ENCODE measurements at regions not wholly inside any gene's neighbourhood (a gene's known extent, or its start where the extent isn't known, plus 50 kb on each side); places are given as distances from the start of the nearest gene placed in this dataset.

- Histone ChIP-seq H3K4me1 (ENCODE audit: low read length) (no peaks in the 10 kb centered on the region), H3K9me2 (replicated peaks; ENCODE audit: insufficient read depth, low read length) (no peaks in the 10 kb centered on the region), H3K4me2 (ENCODE audit: low read depth, low read length) (no peak overlapping the region), H4K20me1 (ENCODE audit: insufficient read depth, low read length) (no peaks in the 10 kb centered on the region), H3K9ac (ENCODE audit: low read length) (no peak overlapping the region), H3K79me2 (ENCODE audit: low read length) (no peaks in the 10 kb centered on the region), H3K27ac (ENCODE audit: low read length) (no peak overlapping the region), H3K36me3 (replicated peaks; ENCODE audit: insufficient read depth, low read length) (no peaks in the 10 kb centered on the region), H3F3A (ENCODE audit: insufficient read depth, low read length) (no peaks in the 10 kb centered on the region), H2AFZ (ENCODE audit: low read length) (no peak overlapping the region), H3K27me3 (replicated peaks; ENCODE audit: insufficient read depth, low read length) (no peaks in the 10 kb centered on the region), H3K9me3 (replicated peaks; ENCODE audit: insufficient read depth, low read length) (no peaks in the 10 kb centered on the region), H3K4me3 (ENCODE audit: low read length) (no peak overlapping the region)
- TF ChIP-seq EZH2phosphoT487 (IDR thresholded peaks at IDR 0.05; ENCODE audit: low read length) (no peak), EZH2 (optimal IDR thresholded peaks at IDR 0.05; ENCODE audit: low read depth, low read length) (no peak), CTCF (IDR thresholded peaks at IDR 0.05; ENCODE audit: low read length) (no peak)
- DNase-seq = no peak
Observed at GRCh38 chr5:5591567-5591966, 169.1 kb downstream of the ICE1 start.

GRCh38 chr5:5589857-5590256, 167.4 kb downstream of the ICE1 start:
- Histone ChIP-seq H4K20me1 (ENCODE audit: insufficient read depth, low read length) (no peaks in the 10 kb centered on the region), H3K36me3 (replicated peaks; ENCODE audit: insufficient read depth, low read length) (no peaks in the 10 kb centered on the region), H3K4me2 (ENCODE audit: low read depth, low read length) (no peak overlapping the region), H3F3A (ENCODE audit: insufficient read depth, low read length) (no peaks in the 10 kb centered on the region), H3K9me2 (replicated peaks; ENCODE audit: insufficient read depth, low read length) (no peaks in the 10 kb centered on the region), H3K4me3 (ENCODE audit: low read length) (no peak overlapping the region), H3K79me2 (ENCODE audit: low read length) (no peaks in the 10 kb centered on the region), H3K27ac (ENCODE audit: low read length) (no peak overlapping the region), H3K27me3 (replicated peaks; ENCODE audit: insufficient read depth, low read length) (no peaks in the 10 kb centered on the region), H3K9me3 (replicated peaks; ENCODE audit: insufficient read depth, low read length) (no peaks in the 10 kb centered on the region), H2AFZ (ENCODE audit: low read length) (no peak overlapping the region), H3K9ac (ENCODE audit: low read length) (no peak overlapping the region), H3K4me1 (ENCODE audit: low read length) (no peaks in the 10 kb centered on the region)
- no peak for DNase-seq
- TF ChIP-seq EZH2phosphoT487 (IDR thresholded peaks at IDR 0.05; ENCODE audit: low read length) (no peak), CTCF (IDR thresholded peaks at IDR 0.05; ENCODE audit: low read length) (no peak), EZH2 (optimal IDR thresholded peaks at IDR 0.05; ENCODE audit: low read depth, low read length) (no peak)

GRCh38 chr5:5588887-5589826, 166.7 kb downstream of the ICE1 start:
- no peaks in the 10 kb centered on the region for H3K9me2 ChIP-seq (replicated peaks; ENCODE audit: insufficient read depth, low read length)
- no peak overlapping the region for H3K27ac ChIP-seq (ENCODE audit: low read length)
- TF ChIP-seq CTCF (IDR thresholded peaks at IDR 0.05; ENCODE audit: low read length) (no peak), EZH2phosphoT487 (IDR thresholded peaks at IDR 0.05; ENCODE audit: low read length) (no peak), EZH2 (optimal IDR thresholded peaks at IDR 0.05; ENCODE audit: low read depth, low read length) (no peak)

More at GRCh38 chr5:5588887-5589826, 166.7 kb downstream of the ICE1 start:
- Histone ChIP-seq H4K20me1 (ENCODE audit: insufficient read depth, low read length) (no peaks in the 10 kb centered on the region), H3K4me3 (ENCODE audit: low read length) (no peak overlapping the region), H3K4me1 (ENCODE audit: low read length) (no peaks in the 10 kb centered on the region), H2AFZ (ENCODE audit: low read length) (no peak overlapping the region), H3K79me2 (ENCODE audit: low read length) (no peaks in the 10 kb centered on the region), H3K27me3 (replicated peaks; ENCODE audit: insufficient read depth, low read length) (no peaks in the 10 kb centered on the region), H3K36me3 (replicated peaks; ENCODE audit: insufficient read depth, low read length) (no peaks in the 10 kb centered on the region), H3F3A (ENCODE audit: insufficient read depth, low read length) (no peaks in the 10 kb centered on the region), H3K4me2 (ENCODE audit: low read depth, low read length) (no peak overlapping the region), H3K9ac (ENCODE audit: low read length) (no peak overlapping the region), H3K9me3 (replicated peaks; ENCODE audit: insufficient read depth, low read length) (no peaks in the 10 kb centered on the region)
- DNase-seq = no peak

All from MM.1S (cell line).